Neural cell (in vitro differentiated cells): ENCODE measurements at regions not wholly inside any gene's neighbourhood (a gene's known extent, or its start where the extent isn't known, plus 50 kb on each side); places are given as distances from the start of the nearest gene placed in this dataset.

Source experiments
- H2AFZ ChIP-seq: fragments of 200-600, 300-800 bp; sonication (generic), shearing (Covaris generic); 2 replicates; pipeline ENCODE4 v1.6.0; 2014; ENCODE audit warnings: low read depth, mild to moderate bottlenecking, antibody characterized with exemption, low read length, moderate library complexity
- H3F3A ChIP-seq: fragments of 200-600 bp; shearing (Covaris generic); 2 replicates; pipeline ENCODE4 v1.6.1; 2016; ENCODE audit warnings: mild to moderate bottlenecking, moderate library complexity, mixed read lengths, antibody characterized with exemption, low read length; ENCODE audit not compliant: insufficient read depth, poor library complexity, severe bottlenecking
- H3K27ac ChIP-seq: fragments of 200-600, 300-800 bp; sonication (generic), shearing (Covaris generic); 2 replicates; pipeline ENCODE4 v1.5.1; 2014; ENCODE audit warnings: mild to moderate bottlenecking, low read length, moderate library complexity
- H3K27me3 ChIP-seq: fragments of 300-800, 200-600 bp; sonication (generic), shearing (Covaris generic); 2 replicates; pipeline ENCODE4 v1.6.0; 2014; ENCODE audit warnings: mild to moderate bottlenecking, low read depth, low read length, moderate library complexity; ENCODE audit not compliant: insufficient read depth
- H3K36me3 ChIP-seq: fragments of 300-800, 200-600 bp; sonication (generic), shearing (Covaris generic); 2 replicates; pipeline ENCODE4 v1.5.1; 2014; ENCODE audit warnings: mild to moderate bottlenecking, antibody characterized with exemption, low read length, moderate library complexity; ENCODE audit not compliant: insufficient read depth
- H3K4me2 ChIP-seq: fragments of 300-800, 200-600 bp; sonication (generic), shearing (Covaris generic); 2 replicates; pipeline ENCODE4 v1.6.0; 2014; ENCODE audit warnings: mild to moderate bottlenecking, low read length
- H3K4me3 ChIP-seq: fragments of 300-800, 200-600 bp; sonication (generic), shearing (Covaris generic); 2 replicates; pipeline ENCODE4 v1.5.1; 2014; ENCODE audit warnings: mild to moderate bottlenecking, low read length, moderate library complexity
- H3K79me2 ChIP-seq: fragments of 200-600 bp; shearing (Covaris generic); replicated peaks from 2 replicates; pipeline ENCODE4 v1.6.0; 2014; ENCODE audit warnings: mild to moderate bottlenecking, low read length, moderate library complexity; ENCODE audit not compliant: insufficient read depth
- H3K9ac ChIP-seq: fragments of 300-800, 200-600 bp; sonication (generic), shearing (Covaris generic); 2 replicates; pipeline ENCODE4 v1.6.1; 2016; ENCODE audit warnings: mild to moderate bottlenecking, low read length, mixed read lengths
- H3K9me2 ChIP-seq: fragments of 200-600 bp; shearing (Covaris generic); 2 replicates; pipeline ENCODE4 v1.6.1; 2016; ENCODE audit warnings: mild to moderate bottlenecking, low read length, mixed read lengths; ENCODE audit not compliant: insufficient read depth
- H3K9me3 ChIP-seq: fragments of 200-600, 300-800 bp; sonication (generic), shearing (Covaris generic); 2 replicates; pipeline ENCODE4 v1.6.1; 2016; ENCODE audit warnings: mild to moderate bottlenecking, mixed run types, low read length, moderate library complexity, mixed read lengths
- H4K20me1 ChIP-seq: fragments of 200-600 bp; shearing (Covaris generic); 2 replicates; pipeline ENCODE4 v1.6.1; 2016; ENCODE audit warnings: mild to moderate bottlenecking, mixed run types; ENCODE audit not compliant: insufficient read depth
- CTCF ChIP-seq: fragments of 450-650 bp; IDR thresholded peaks from 2 replicates; pipeline ENCODE4 v1.5.1; 2014; ENCODE audit warnings: antibody characterized with exemption, mild to moderate bottlenecking, moderate library complexity; ENCODE audit not compliant: poor library complexity, severe bottlenecking
- EP300 ChIP-seq: fragments of 450-650 bp; conservative IDR thresholded peaks from 2 replicates; pipeline ENCODE4 v1.6.1; 2014; ENCODE audit warnings: antibody characterized with exemption, mild to moderate bottlenecking, moderate library complexity; ENCODE audit not compliant: poor library complexity, severe bottlenecking
- EZH2 ChIP-seq: fragments of 200-600, 300-800 bp; shearing (Covaris generic), sonication (generic); IDR thresholded peaks from 2 replicates; pipeline ENCODE4 v1.6.1; 2014; ENCODE audit warnings: antibody characterized with exemption, low read length, borderline replicate concordance, mild to moderate bottlenecking; ENCODE audit not compliant: insufficient read depth, poor library complexity, severe bottlenecking
- MXI1 ChIP-seq: fragments of 450-650 bp; conservative IDR thresholded peaks from 2 replicates; pipeline ENCODE4 v1.6.1; 2014; ENCODE audit warnings: antibody characterized with exemption, mild to moderate bottlenecking; ENCODE audit not compliant: poor library complexity, severe bottlenecking
- POLR2AphosphoS5 ChIP-seq: IDR thresholded peaks from 2 replicates; pipeline ENCODE4 v1.6.1; 2012
- RAD21 ChIP-seq: fragments of 450-650 bp; conservative IDR thresholded peaks from 2 replicates; pipeline ENCODE4 v1.6.1; 2014; ENCODE audit warnings: antibody characterized with exemption, mild to moderate bottlenecking, moderate library complexity
- REST ChIP-seq: IDR thresholded peaks from 2 replicates; pipeline ENCODE4 v1.6.1; 2012; ENCODE audit warnings: borderline replicate concordance
- SMC3 ChIP-seq: fragments of 450-650 bp; conservative IDR thresholded peaks from 2 replicates; pipeline ENCODE4 v1.6.1; 2014; ENCODE audit warnings: antibody characterized with exemption, mild to moderate bottlenecking, moderate library complexity; ENCODE audit not compliant: poor library complexity
- TAF1 ChIP-seq: IDR thresholded peaks from 2 replicates; pipeline ENCODE4 v1.6.1; 2012; ENCODE audit warnings: low read depth

GRCh38 chr11:23021287-23021863 lies 161.1 kb upstream of the CCDC179 start:
- H4K20me1 ChIP-seq: no peaks in the 10 kb centered on the region
- no peaks in the 10 kb centered on the region for H3F3A ChIP-seq
- TF ChIP-seq SMC3 (peak; percentile 86), RAD21 (peak; percentile 89), CTCF (peak; percentile 87), MXI1 (no peak)
- no peaks in the 10 kb centered on the region for H3K36me3 ChIP-seq
- no peaks in the 10 kb centered on the region for H3K9me3 ChIP-seq
- no peak overlapping the region for H3K4me2 ChIP-seq
- no peaks in the 10 kb centered on the region for H3K79me2 ChIP-seq
- no peak overlapping the region for H3K4me3 ChIP-seq
- H3K9me2 ChIP-seq: no peaks in the 10 kb centered on the region
- H3K27ac ChIP-seq: no peak overlapping the region
- H3K9ac ChIP-seq: no peak overlapping the region
- H2AFZ ChIP-seq: no peak overlapping the region
- no peaks in the 10 kb centered on the region for H3K27me3 ChIP-seq

- Histone ChIP-seq H3K27me3 (no peaks in the 10 kb centered on the region), H3K79me2 (no peaks in the 10 kb centered on the region), H3K27ac (no peak overlapping the region), H3K4me2 (no peak overlapping the region), H4K20me1 (no peaks in the 10 kb centered on the region), H3K9me2 (no peaks in the 10 kb centered on the region), H3K9ac (no peak overlapping the region), H3F3A (no peaks in the 10 kb centered on the region), H3K9me3 (no peaks in the 10 kb centered on the region), H3K36me3 (no peaks in the 10 kb centered on the region), H2AFZ (no peak overlapping the region), H3K4me3 (no peak overlapping the region)
- TF ChIP-seq CTCF (no peak), EP300 (no peak), MXI1 (no peak), REST (no peak), SMC3 (no peak), RAD21 (no peak), EZH2 (no peak), TAF1 (no peak), POLR2AphosphoS5 (no peak)
Measured at GRCh38 chr11:23022854-23023253, 162.6 kb upstream of the CCDC179 start.
